GM12872 (cell line): ENCODE measurements at regions not wholly inside any gene's neighbourhood (a gene's known extent, or its start where the extent isn't known, plus 50 kb on each side); places are given as distances from the start of the nearest gene placed in this dataset.
A peak's percentile ranks its signal among the peaks of the same experiment; 100 is the strongest.

Source experiments
- TF ChIP-seq, protein P1 (sequence below): IDR thresholded peaks from 3 replicates; pipeline ENCODE4 v1.5.1; 2011; ENCODE audit warnings: low read depth, mild to moderate bottlenecking, low read length, moderate library complexity; ENCODE audit not compliant: insufficient read depth

DNA sequence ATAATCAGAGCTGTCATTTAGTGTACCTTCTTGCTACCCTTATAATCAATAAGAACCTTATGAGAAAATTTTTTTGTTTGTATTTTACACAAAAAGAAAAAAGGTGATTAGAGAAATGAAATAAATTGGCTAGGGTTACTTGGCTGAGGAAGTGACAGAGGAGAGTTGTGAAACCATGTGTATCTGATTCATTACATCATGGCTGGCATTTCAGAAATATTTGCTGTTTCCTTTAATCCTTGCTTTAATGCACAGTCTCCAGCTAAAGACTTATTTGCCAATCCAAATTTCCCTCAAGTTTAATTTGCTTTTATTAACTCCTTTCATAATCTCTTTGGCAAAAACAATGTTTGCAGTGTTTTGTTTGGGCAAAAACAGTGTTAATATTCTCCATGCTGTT, 543.1 kb downstream of the KIF4B start:
- TF ChIP-seq, protein P1, sequence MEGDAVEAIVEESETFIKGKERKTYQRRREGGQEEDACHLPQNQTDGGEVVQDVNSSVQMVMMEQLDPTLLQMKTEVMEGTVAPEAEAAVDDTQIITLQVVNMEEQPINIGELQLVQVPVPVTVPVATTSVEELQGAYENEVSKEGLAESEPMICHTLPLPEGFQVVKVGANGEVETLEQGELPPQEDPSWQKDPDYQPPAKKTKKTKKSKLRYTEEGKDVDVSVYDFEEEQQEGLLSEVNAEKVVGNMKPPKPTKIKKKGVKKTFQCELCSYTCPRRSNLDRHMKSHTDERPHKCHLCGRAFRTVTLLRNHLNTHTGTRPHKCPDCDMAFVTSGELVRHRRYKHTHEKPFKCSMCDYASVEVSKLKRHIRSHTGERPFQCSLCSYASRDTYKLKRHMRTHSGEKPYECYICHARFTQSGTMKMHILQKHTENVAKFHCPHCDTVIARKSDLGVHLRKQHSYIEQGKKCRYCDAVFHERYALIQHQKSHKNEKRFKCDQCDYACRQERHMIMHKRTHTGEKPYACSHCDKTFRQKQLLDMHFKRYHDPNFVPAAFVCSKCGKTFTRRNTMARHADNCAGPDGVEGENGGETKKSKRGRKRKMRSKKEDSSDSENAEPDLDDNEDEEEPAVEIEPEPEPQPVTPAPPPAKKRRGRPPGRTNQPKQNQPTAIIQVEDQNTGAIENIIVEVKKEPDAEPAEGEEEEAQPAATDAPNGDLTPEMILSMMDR, result no peak

DNA sequence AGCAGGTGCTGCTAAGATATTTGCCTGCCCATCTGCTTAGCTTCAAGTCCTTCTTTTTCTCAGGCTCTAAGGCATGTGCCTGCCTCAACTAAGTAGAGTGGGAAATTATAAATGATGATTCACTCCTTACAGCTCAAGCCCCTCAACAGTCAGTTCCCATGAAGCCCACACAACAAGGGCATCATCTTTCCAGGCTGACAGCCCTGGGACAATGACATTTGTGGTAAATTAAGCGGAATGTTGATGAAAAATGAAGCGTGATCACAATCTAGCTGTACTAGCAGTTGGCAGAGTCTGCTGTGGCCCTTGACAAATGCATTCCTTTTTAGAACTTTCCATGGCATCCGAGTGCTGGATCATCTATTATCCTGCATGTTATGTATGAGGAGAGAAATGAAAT, 548.6 kb downstream of the KIF4B start:
- TF ChIP-seq, protein P1, result no peak

GRCh38 chr5:155564541-155564940, 551.0 kb downstream of the KIF4B start:
- TF ChIP-seq, protein P1, result no peak

DNA sequence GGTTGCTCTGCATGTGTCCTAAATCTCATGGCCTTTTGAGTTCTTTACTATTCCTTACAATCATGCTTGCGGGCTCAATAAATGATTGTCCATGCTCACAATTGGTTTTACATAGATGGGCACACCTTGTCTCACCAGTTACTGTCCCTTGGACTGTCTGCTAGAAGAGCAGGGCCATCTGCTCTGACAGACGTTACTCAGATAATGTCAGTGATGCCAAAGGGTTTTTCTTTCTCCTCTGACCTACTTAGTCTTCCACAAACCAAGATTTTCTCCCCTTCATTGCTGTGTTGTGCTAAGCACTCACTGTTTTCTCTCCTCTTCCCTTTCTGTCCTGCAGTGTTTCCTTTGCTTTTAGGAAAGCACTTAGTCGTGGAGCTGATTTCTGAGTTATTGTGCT, 562.3 kb downstream of the KIF4B start:
- TF ChIP-seq, protein P1, result no peak

DNA sequence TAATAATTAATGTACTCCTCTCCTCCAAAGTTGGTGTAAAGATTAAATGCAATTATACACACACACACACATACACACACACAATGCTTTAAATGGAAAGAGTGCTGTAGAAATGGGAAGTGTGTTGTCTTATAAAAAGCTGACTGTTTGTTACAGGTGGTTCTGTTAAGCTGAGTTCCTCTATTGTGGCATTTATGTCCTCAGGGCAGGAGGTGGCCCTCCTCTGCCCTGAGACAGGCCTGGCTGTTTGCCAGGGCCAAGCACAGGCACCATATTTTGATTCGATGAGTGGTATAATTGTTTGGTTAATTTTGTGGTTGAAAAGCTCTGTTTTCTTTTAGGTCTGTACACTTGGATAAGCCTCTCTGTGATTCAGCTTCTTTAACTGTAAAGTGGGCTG, 573.9 kb downstream of the KIF4B start:
- TF ChIP-seq, protein P1, result no peak

DNA sequence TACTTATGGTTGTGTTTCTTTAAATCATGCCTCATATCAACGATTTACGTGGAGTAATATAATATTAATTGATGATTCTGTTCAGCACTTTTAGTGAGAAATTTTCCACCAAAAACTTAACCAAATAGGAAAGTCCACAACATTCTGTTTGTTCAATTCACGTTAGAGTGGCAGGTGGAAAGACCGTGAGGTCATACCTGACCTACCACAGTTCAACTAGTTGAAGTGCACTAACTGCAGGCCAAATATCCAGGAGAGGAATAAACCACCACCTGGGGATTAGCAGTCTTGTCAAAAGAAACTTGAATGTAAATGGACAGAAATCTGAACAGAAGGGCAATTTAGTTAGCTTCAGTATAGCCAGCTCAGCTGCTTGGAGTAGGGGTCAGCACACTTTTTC, 577.7 kb downstream of the KIF4B start:
- TF ChIP-seq, protein P1, result no peak

DNA sequence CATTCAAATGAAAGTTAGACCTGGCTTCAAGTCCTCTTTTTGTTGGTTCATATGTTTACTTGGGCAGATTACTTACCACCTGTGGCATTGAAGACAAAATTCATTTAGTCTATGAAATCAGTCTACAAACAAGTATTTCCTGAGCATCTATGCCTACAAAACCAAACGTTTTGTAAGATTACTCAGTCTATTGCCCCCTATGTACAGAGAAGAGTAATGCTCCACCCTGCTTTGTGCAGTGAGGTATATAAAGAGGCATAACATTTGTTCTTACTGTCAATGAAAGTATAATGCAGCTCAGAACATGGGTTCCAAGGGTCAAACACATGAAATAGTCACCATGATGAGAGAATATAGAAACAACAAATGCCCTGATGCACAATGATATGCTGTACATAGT, 580.7 kb downstream of the KIF4B start:
- TF ChIP-seq, protein P1, result 0 out of 3 replicates have a peak, but pooled peaks have one; percentile 12

DNA sequence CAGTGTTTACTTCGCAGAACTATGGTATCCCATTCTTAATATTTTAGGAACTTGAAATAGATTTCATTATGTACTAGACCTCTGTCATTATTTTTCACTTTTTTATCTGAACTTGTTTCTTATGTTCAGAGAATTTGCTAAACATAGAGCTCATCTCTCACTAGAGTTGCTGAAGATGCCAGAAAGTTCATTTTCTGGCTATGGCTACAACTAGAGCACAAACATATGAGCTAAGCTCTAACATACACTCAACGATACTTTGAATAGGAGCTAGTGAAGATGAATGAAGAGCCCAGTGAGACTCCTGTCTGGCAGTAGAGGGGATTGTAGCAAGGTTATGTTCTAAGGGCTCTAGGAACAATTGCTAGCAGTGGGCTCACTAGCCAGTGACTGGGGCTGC, 582.2 kb downstream of the KIF4B start:
- TF ChIP-seq, protein P1, result no peak
